AG09309 (cell line): ENCODE measurements at regions not wholly inside any gene's neighbourhood (a gene's known extent, or its start where the extent isn't known, plus 50 kb on each side); places are given as distances from the start of the nearest gene placed in this dataset.
"Not testable (repeated sequence)": the region's sequence is repeated elsewhere in the genome, so short reads cannot be mapped to it uniquely, and the experiment has no call there.

Source experiments
- DNase-seq: peaks from one replicate; pipeline ENCODE4 v3.0.0-alpha.2; 2010; ENCODE audit warnings: low read depth
- H3K4me3 ChIP-seq: 2 replicates; pipeline ENCODE4 v1.5.1; 2011; ENCODE audit warnings: mild to moderate bottlenecking, low read depth, low read length, moderate library complexity; ENCODE audit not compliant: control insufficient read depth
- TF ChIP-seq, protein P1 (sequence below): IDR thresholded peaks from 2 replicates; pipeline ENCODE4 v1.5.1; 2011; ENCODE audit warnings: mild to moderate bottlenecking, low read depth, low read length, inconsistent platforms; ENCODE audit not compliant: insufficient read depth, control insufficient read depth; ENCODE audit errors: missing control alignments

DNA sequence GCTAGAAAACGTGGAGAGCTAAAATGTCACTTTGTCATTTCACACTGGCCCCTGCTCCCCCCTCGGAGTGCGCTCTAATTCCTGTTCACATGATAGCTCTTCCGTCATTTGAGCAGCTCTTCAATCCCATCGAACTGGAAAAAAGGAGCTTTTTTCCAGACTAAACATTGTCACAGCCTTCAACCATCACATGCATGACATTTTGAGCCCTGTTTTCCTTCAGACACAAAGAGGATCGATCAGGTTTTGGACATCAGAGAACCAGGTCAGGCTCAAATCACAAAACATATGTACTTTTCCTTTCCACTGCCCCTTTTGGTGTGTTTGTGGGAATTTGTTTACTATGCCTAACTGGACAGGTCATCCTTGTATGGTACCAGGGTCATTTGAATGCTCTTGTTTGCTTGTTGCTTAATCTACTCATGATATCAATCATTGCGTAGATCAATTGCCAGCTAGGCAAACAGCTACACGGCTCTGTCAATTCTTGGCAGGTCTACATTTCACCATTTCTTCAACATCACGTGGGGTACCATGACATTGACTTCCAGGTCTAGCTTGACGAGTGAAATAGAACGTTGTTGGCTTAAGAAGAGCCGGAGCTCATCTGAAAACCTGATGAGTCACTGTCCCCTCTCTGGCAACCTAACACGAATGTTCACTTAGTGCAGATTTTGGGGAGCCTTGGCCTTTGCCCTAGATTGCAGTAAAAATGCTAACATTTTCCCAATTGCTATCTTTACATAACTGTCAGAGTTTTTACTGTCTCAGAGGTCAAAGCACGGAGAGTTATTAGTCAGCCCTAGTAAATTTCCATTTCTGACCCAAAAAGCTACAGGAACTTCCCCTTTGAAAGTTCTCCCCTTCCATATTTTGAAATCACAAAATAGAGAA is 87.3 kb downstream of the LYZL2 start:
- no peak overlapping the region for H3K4me3 ChIP-seq
- DNase-seq = no peak
- TF ChIP-seq, protein P1, sequence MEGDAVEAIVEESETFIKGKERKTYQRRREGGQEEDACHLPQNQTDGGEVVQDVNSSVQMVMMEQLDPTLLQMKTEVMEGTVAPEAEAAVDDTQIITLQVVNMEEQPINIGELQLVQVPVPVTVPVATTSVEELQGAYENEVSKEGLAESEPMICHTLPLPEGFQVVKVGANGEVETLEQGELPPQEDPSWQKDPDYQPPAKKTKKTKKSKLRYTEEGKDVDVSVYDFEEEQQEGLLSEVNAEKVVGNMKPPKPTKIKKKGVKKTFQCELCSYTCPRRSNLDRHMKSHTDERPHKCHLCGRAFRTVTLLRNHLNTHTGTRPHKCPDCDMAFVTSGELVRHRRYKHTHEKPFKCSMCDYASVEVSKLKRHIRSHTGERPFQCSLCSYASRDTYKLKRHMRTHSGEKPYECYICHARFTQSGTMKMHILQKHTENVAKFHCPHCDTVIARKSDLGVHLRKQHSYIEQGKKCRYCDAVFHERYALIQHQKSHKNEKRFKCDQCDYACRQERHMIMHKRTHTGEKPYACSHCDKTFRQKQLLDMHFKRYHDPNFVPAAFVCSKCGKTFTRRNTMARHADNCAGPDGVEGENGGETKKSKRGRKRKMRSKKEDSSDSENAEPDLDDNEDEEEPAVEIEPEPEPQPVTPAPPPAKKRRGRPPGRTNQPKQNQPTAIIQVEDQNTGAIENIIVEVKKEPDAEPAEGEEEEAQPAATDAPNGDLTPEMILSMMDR = no peak

DNA sequence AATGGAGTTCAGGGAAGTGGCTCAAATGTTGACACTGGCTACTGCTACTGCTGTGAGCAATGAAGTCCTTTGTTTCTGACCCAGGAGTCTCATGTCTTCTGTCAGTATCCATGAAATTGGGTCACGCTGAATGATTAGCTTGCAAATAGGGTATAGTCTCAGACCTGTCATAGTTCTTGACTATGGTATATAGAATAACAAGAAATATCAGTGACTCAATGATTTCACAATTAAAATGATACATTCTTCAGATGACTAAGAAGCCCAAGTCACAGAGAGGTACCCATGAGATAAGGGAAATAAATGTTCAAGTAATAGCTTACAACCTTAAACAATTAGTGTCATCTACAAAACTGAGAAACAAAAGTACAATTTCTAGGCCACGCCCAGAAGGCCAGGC is 89.3 kb downstream of the LYZL2 start:
- TF ChIP-seq, protein P1 = no peak
- no peak overlapping the region for H3K4me3 ChIP-seq
- no peak for DNase-seq

DNA sequence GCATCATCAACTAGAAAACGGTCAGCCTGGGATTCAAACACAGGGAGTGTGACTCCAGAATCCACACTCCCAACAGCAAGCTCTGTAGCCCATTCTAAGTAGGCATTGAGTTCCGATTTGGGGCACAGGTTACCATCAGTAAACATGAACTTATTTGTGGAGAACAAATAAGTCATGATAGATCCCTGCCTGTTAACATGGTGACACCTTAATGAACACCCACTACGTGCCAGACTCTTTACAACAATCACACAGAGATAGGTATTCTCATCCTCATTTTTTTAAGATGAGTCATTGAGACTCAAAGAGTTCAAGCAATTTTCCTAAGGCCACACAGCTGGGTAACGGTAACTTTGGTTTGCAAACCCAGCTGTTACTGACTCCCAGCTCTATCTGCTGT is 91.5 kb downstream of the LYZL2 start:
- TF ChIP-seq, protein P1 = no peak
- H3K4me3 ChIP-seq = no peak overlapping the region
- DNase-seq = no peak

DNA sequence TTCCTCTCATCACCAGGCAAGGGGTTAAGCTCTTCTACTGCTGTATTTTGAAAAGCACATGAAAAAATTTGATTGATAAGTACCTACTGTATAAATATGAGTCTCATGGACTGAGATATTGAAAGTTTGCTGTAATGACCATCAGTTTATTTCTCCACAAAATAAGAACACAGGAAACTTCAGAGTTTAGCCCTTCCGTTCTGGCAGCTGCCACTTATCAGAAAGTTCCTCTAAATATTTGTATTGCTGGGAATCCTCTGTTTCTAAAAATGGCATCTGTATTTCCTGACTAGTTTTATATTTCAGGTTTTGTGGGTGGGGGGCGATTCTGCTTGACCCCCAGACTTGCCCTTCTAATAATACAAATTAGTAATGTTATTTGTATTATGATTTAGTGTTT is 92.0 kb downstream of the LYZL2 start:
- H3K4me3 ChIP-seq = no peak overlapping the region
- TF ChIP-seq, protein P1 = no peak
- DNase-seq = no peak

DNA sequence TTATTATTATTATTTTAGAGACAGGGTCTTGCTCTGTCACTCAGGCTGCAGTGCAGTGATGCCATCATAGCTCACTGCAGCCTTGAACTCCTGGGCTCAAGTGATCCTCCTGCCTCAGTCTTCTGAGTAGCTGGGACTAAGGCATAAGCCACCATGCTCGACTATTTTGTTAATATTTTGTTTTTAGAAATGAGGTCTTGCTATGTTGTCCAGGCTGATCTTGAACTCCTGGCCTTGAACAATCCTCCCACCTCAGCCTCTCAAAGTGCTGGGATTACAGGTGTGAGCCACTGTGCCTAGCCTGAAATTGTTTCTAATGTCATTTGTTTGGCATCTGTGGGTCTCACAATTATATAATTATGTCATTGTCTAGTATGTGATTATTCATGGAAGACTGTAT is 92.4 kb downstream of the LYZL2 start:
- H3K4me3 ChIP-seq, DNase-seq: not testable (repeated sequence)

DNA sequence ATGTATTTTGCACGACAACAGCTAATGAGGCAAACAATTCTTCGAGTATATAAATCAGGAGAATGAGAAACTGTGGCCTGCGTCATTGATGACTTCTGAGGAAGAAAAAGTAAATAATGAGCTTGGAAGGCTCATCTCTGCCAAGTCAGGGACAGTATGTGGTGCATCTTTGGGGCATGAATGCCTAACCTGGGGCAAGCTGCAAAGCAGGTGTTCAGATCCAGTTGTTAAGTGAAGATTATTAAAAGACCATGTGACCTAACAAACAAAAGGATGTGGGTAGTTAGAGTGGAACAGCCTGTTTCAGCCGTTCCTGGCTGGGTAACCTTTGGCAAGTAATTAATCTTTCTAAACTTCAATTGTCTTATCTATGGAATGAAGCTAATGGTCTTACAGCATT is 93.0 kb downstream of the LYZL2 start:
- no peak for DNase-seq
- no peak overlapping the region for H3K4me3 ChIP-seq
- TF ChIP-seq, protein P1 = no peak

DNA sequence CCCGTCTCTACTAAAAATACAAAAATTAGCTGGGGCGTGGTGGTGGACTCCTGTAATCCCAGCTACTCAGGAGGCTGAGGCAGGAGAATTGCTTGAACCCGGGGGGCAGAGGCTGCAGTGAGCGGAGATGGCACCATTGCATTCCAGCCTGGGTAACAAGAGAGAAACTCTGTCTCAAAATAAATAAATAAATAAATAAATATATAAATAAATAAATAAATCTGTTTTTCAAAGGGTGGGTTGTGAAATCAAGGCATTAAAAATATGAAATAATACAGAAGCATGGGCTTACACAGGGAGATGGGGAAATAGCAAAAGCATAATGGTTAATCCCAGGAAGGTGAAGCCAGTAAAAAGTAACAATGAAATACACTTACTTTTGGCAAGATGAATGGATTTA is 93.9 kb downstream of the LYZL2 start:
- no peak for DNase-seq
- no peak overlapping the region for H3K4me3 ChIP-seq
- TF ChIP-seq, protein P1 = no peak
